Spleen (tissue), 7 donors: ENCODE measurements at regions not wholly inside any gene's neighbourhood (a gene's known extent, or its start where the extent isn't known, plus 50 kb on each side); places are given as distances from the start of the nearest gene placed in this dataset.

ENCODE experiments used
- CTCF ChIP-seq, 11 experiments: fragments of 200-600 bp in 7 of 11; fragments of 450-650 bp in 4 of 11; sonication (generic) in 4 of 11; IDR thresholded peaks in 8 of 11; conservative IDR thresholded peaks in 3 of 11; 1 replicate in 7 of 11; 2 replicates in 4 of 11; pipeline versions ENCODE4 v1.4.0 to v1.8.0; 2016 to 2021; ENCODE audit warnings: antibody characterized with exemption in 11 of 11, inconsistent platforms in 4 of 11, mild to moderate bottlenecking in 1 of 11
- POLR2A ChIP-seq, 3 donors: fragments of 450-650 bp; IDR thresholded peaks; one replicate each; pipeline ENCODE4 v1.5.1; 2017; ENCODE audit warnings: antibody characterized with exemption in 3 of 3, mild to moderate bottlenecking in 1 of 3
- donor health status: DM: no; HTN: no; CAD: no; lungs with moderate emphysema.
- donor health status: DM: no; HTN: no; CAD: no.
- donor health status: DM: no; HTN: no; CAD: no.

GRCh38 chr4:84237008-84237407 is 262.1 kb downstream of the NKX6-1 start:
- TF ChIP-seq POLR2A (IDR thresholded peaks at IDR 0.05) (no peak), CTCF (IDR thresholded peaks at IDR 0.05 in 8 of 11, conservative IDR thresholded peaks at IDR 0.05 in 3 of 11) (no peak)
